HG03558 (cell line): ENCODE measurements at regions not wholly inside any gene's neighbourhood (a gene's known extent, or its start where the extent isn't known, plus 50 kb on each side); places are given as distances from the start of the nearest gene placed in this dataset.
"Not testable (repeated sequence)": the region's sequence is repeated elsewhere in the genome, so short reads cannot be mapped to it uniquely, and the experiment has no call there.

ENCODE experiments used
- ATAC-seq: cut with Tn5 transposase; IDR thresholded peaks from one replicate; pipeline ENCODE4 v1.9.1; 2021; ENCODE audit warnings: moderate number of reproducible peaks; ENCODE audit not compliant: unreplicated experiment; ENCODE audit errors: extremely low read depth

DNA sequence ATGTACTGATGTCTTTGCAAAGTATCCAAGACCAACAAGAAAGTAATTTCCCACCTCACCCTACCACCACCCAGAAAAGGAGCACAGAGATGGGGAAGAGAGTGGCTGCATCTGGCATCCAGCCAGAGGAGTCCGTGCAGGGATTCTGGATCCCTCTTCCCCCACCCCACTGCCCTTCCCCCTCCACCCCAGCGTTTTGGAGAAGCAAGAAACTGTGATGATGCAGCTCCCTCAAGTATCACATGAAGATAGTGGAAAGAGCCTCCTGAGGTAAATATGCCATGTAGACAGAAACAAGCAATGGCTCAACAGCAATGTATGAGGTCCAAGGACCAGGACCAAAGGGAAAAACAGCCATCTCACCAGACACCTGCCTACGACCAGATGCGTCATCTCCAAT is 153.8 kb downstream of the DEPDC1B start:
- no peak for ATAC-seq

DNA sequence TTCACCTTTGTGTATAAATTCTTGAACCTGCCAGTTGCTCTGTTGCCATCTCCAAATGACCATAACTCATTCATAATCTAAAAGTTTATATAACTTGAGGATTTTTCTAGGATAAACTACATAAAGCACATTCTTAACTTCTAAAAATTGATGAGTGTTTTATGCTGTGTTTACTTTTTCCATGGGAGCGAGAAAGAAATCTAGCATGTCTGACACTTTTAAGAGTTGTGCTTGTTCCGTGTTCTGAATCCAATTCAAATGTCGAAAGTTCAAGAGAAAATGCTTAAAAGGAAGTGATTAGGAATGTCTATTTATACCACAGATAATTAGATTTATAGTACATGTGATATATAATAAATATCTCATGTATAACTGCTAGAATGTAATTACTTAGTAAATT is 154.4 kb downstream of the DEPDC1B start:
- ATAC-seq = no peak

DNA sequence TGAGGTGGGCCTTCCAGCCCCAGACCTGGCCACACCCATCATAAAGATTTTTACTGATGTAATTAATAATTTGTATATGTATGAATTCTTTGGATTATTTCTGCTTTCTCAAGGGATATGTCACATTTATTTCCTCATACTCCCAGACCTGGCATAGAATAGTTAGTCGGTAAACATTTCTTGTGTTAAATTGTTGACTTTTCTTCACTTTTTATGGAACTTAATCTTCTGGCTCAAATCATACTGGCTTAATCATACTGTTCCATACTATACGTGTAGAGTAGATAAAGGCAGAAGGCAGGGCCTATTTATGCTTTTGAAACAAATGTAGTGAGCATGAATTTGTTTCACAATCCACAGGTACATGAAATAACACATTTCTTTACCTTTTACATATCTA is 155.8 kb downstream of the DEPDC1B start:
- ATAC-seq = no peak

DNA sequence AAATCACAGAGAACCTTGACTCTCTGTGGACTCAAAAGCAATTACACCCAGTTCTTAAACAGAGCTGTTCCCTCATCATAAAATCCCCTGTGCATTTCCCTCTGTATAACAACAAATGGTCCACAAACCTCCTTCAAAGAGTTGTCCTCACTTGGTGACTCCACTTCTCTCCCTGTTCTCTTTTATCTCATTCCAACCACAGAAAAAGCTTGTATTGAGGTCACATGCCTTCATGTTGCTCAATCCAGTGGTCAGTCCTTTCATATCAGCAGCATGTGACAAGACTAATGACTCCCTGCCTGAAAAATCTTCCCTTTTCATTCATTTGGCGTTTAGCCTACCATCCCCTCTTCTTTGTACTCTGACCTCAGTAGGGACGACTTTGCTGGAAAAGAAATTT is 158.0 kb downstream of the DEPDC1B start:
- ATAC-seq = peak; percentile 11

DNA sequence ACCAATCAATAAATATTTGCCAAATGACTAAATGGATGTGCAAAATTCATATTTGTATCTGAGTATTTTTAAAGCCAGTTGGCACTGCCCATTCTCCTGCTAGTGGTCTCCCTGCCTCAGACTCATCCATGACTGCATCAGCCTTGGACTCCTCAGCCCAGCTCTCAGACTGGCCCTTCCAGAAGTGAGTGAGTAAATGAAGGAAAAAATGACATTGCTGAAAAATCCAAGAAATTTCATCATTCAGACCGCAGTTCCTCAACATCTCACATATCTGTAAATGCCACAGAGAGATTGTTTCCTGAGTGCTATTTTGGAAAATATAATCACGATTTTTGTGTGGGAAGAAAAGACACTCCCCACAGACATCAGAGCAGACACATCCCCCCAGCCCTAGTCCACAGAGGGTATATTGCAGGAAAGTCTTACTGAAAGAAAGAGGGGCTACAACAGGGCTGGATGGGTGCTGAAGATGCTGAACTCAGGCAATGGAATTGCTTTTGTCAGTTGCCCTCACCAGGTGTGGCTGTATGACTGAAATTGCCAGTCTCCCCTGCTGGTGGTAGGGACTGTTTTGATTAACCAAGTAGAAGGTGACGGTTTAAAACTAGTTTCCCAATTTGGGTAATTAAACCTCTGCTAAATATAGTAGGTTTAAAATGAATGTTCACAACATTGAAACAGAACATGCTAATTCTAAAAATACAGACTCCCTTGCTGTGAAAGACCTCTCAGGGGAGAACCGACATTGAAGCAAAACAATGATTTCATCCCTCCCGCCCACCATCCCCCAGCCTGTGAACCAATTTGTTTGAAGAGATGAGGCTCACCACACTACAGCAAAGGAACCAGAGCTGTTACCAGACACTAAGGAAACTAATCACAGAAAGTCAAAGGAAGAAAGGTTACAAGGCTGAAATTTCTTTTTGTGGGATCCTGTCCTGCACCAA is 158.8 kb downstream of the DEPDC1B start:
- ATAC-seq = peak; percentile 73

DNA sequence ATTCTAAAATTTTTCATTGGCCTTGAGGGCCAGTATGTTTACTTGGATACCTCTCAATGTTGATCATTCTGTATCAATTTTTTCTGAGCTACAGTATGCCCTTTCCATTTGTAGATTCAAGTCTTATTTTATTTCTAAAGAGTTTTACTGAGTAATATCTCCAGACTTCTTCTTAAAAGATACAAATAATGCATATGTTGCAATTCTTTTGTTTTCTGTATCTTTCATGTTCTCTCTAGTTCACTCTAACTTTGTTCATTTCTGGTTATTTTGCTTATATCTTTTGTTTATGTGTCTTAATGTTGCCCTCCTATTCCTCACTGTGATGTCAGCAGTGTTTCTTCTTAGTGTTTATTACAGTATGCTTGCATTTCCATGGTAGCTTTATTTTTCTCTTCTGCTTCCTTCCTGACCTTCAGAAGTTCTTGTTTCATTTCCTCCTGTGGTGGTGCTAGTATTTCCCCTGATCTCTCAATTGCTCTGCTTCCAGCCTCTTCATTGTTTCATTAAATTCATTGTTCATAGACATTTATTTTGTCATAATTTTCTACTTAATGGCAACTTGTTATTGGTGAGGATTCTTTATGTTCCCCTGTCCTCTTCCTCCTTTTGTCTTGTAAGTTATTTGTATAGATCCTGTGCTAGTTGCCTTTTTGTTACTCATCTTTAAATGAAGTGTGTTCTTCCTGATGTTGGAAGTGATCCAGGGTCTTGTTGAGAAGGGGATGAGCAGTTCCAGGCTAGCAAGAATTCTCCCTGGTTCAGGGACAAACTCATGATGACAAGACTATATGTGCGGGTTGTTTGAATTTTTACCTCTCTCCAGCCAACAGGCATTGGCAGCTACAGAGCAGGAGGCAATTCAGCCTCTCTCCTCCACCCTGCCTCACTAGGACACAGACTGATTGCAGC is 160.8 kb downstream of the DEPDC1B start:
- no peak for ATAC-seq

DNA sequence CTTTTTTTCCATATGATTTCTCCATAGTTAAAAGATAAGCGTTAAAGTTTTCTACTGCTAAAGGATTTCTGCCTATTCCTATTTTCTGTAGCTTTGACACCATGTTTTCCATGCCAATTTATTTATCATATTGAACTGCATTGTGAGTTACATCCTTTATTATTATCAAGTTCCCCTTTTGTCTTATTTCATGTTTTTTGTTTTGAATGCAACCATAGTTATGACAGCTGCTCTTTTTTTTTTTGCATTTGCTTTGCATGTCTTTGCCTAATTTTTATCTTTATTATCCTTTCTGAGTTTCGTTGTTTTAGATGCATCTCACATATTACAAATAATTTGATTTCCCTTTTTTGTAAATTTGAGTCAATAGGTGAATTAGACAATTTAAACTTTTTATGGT is 161.5 kb downstream of the DEPDC1B start:
- no peak for ATAC-seq

DNA sequence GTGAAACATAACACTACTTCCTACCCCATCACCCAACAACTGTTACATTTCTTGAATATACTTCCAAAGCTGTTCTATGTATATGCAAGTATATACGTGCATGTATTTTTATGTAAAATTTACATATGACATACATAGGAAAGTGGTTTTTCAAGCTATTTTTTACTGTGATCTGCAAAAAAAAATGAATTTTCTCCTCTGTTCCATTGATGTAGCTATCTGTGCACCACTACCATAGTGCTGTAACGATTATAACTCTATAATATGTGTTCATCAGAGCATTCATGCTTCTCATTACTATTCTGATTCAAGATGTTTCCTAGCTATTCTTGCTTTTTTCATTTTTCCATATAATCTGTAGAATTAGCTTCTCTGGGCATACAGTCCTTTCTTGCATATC is 164.0 kb downstream of the DEPDC1B start:
- ATAC-seq = no peak

DNA sequence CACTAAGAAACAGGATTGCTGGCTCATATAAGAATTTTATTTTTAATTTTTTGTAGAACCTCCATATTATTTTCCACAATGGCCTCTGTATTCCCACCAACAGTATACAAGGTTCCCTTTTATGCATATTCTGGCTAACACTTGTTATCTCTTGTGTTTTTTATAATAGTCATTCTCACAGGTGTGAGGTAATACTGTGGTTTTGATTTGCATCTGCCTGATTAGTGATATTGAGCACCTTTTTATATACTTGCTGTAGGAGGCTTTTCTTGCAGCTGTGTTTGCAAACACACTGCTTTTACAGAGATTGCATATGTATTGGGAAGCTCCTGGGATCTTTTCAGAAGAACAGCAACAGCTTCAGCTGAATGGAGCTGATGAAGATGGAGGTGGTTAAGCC is 164.8 kb downstream of the DEPDC1B start:
- no peak for ATAC-seq

DNA sequence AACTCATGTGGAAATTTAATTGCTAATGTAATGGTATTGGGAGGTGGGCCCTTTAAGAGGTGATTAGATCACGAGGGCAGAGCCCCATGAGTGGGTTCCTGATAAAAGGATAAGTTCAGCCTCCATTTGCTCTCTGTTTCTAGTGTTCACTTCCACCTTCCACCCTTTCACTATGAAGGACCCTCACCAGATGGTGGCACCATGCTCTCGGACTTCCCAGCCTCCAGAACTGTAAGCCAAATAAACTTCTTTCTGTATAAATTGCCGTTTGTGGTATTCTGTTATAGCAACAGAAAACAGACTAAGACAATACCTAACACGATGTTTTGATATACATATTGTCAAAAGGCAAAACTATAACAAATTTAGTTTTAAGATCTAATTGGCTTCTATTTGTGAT is 166.2 kb downstream of the DEPDC1B start:
- no peak for ATAC-seq

DNA sequence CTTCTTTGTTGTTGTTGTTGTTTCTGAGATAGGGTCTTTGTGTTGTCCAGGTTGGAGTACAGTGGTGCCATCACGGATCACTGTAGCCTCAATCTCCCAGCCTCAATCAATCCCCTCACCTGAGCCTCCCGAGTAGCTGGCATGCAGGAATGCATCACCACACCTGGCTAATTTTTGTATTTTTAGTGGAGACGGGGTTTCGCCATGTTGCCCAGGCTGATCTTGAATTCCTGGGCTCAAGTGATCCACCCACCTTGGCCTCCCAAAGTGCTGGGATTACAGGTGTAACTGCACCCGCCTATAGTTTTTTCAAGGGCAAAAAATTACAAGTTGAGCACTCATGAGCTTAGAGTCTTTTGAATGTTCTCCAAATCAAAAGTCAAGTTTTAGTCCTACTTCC is 167.2 kb downstream of the DEPDC1B start:
- ATAC-seq = not testable (repeated sequence)

DNA sequence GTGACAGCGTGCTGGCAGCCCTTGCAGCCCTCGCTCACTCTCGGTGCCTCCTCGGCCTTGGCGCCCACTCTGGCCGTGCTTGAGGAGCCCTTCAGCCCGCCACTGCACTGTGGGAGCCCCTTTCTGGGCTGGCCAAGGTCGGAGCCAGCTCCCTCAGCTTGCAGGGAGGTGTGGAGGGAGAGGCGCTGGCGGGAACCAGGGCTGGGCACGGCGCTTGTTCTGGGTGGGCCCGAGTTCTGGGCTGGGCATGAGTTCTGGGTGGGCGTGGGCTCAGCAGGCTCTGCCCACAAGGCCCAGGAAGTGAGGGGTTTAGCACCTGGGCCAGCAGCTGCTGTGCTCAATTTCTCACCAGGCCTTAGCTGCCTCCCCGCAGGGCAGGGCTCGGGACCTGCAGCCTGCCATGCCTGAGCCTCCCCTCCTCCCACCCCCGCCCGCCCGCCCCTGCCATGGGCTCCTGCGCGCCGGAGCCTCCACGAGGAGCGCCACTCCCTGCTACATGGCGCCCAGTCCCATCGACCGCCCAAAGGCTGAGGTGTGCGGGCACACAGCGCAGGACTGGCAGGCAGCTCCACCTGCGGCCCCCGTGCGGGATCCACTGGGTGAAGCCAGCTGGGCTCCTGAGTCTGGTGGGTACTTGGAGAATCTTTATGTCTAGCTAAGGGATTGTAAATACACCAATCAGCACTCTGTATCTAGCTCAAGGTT is 169.7 kb downstream of the DEPDC1B start:
- not testable (repeated sequence) for ATAC-seq

DNA sequence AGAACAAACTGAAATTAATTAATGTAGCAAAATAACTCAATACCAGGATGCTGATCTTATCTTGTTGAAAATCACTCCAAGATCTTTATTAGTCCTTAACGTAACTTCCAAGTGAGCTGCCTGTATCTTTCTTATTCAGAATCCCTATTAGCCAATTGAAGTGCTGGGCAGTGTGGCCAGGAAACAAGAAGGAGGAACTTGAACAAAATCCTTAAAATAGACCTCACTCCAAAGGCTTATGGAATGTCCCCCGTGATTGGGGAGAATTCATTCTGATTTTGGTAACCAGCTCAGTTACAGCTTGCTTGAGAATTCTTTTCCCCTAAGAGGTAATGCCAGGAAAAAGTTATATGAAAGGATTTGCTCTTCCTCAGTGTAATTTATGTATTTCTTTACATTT is 171.0 kb downstream of the DEPDC1B start:
- ATAC-seq = no peak

DNA sequence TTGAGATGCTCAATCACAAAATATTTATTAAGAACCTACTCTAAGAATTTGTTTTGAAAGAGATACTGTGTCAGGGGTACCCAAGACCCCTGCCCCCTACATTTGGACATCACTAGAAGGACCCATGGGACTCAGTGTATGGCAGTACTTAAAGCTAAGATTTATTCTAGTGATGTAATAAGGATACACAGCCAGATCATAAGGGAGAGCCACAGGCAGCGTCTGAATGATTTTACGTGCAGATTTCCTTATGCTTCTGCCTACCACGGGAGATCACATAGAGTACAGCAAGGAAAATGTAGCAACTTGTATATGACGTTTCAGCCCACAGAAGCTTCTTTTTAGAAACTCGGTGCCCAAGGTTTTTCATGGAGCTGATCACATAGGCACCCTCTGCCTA is 172.9 kb downstream of the DEPDC1B start:
- no peak for ATAC-seq

DNA sequence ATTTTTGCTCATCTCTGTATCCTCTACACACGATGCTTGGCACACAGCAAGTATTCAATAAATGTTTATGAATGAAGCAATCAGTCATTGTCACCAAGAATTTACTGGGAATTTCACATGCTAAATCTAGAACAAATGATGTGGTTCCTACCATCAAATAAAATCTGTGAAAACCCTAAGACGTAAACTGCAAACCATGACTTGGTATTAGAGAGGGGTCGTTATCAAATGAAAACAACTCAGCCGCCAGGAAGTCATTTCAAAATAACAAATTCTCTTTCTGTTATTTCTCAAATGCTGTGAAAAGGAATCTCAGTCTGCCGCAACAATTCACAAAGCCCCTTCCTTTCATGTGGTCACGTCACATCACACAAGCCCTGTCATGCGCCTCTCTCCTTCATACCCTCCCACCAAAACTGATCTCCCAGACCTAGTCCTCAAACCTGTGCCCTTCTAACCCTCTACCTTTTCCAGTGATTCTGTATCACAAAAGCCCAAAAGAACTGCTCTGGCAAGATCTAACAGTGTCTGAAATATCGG is 173.6 kb downstream of the DEPDC1B start:
- no peak for ATAC-seq

DNA sequence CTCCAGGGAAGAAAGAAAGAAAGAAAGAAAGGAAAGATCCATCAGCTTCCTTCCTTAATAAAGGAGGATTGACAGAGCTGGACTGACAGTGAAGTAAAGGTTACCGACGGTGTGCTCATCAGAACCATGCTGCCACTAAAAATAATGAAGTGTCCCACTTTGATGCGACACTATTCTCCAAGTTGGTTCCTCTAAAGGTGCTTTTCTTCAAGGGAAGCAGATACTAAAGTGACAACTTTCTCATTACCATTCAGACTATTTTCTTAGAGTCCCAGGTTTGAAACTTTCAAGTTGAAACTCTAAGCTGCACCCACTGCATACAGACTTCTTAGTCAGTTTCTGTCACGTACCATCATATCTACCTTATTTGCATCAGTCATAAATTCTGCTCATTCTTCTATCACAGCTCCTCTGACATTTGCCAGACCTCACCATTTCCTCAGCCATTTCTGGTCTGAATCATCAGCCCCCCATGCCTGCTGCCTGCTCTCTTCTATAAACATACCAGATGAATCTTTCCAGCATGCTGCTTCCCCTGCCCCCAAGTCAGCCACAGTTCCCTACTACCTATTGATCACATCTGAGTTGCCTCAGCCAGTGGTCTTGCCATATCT is 177.6 kb downstream of the DEPDC1B start:
- peak; percentile 79 for ATAC-seq

DNA sequence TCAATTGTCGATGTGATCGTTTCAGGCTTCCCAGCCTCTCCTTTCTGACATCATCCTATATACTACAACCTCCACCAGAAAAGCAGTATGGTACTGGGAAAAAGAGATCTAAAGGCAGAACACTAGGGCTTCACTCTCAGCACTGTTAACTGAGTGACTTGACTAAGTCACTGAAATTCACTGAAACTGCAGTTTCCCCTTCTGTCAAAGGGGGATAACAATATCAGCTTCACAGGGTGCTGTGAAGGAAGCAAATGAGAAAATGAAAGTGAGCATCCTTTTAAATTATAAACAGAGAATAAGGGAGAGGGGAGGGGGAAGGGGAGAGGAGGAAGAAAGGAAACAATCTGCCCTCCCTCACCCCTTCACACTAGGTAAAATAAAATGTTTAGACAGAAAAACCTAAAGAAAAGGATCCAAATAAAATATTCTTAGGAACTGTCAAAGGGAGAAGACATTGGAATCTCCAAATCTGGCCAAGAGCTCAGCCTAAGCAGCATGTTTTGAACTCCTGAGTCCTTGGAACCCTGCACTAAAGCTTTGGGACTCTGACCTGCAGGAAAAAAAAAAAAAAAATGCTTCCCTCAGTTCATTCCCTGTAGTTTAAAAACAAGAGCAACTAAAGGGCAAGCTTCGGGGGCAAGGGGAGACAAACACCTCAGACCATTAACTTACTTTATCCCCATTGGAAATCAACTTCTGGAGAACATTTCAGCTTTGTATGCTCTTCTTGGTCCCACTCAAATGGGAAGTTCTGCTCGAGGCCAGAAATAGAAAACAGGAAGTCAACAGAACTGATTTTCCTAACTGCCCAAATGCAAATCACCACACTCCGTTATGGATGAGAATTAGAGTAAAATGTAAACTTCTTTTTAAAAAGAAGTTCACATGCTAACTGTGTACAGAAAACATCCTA is 178.3 kb downstream of the DEPDC1B start:
- peak; percentile 51 for ATAC-seq

DNA sequence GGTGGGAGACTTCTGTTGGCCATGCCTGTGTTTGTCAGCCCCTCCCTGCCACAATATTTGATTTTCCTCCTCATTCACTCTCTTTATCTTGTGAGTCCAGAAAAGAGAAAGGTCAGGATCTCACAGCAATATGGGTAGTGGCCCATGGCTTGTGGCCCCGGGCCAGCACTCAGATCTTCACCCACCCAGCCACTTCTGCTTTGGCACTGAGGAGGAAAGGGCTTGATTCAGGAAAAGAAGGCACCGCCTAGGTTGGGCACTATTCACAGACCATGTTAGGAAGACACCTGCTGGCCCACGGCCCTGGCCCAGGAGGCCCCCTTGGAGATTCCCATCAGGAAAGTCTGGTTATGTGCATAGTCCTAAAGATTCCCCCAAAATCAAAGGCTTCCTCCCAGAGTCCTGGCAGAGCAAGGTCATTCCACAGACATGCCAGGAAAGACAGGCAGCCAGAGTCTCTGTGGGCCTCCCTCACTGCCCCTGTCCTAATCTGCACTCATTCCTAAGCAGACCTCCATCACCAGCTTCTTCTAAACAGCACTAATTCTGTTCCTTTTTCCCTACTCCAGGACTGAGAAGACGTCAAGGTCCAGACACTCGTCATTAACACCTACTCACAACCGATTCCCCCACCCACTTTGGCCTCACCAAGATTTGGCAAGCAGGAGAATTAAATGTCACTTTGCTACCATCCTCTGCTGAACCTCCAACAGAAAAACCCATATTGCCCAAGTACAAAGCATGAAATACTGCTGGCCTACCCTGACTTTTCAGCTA is 179.3 kb downstream of the DEPDC1B start:
- ATAC-seq = no peak
